GM23338 (cell line): ENCODE measurements at regions not wholly inside any gene's neighbourhood (a gene's known extent, or its start where the extent isn't known, plus 50 kb on each side); places are given as distances from the start of the nearest gene placed in this dataset.
A peak's percentile ranks its signal among the peaks of the same experiment; 100 is the strongest.

Experiments
- ATAC-seq: fragments of 200-7000 bp; cut with Tn5 transposase; 3 replicates; pipeline ENCODE4 v1.9.1; 2020
- DNase-seq: peaks from one replicate; pipeline ENCODE4 v3.0.0-alpha.2; 2015; ENCODE audit warnings: low spot score
- H2AFZ ChIP-seq: fragments of 200-600 bp; sonication (generic); 2 replicates; pipeline ENCODE4 v1.8.0; 2016; ENCODE audit warnings: antibody characterized with exemption, mild to moderate bottlenecking, moderate library complexity
- H3F3A ChIP-seq: fragments of 200-600 bp; sonication (generic); replicated peaks from 2 replicates; pipeline ENCODE4 v1.8.0; 2017; ENCODE audit warnings: antibody characterized with exemption, mixed run types, low read depth
- H3K27ac ChIP-seq: fragments of 200-600 bp; sonication (generic); 2 replicates; pipeline ENCODE4 v1.6.1; 2016; ENCODE audit warnings: low read depth
- H3K27me3 ChIP-seq: fragments of 200-600 bp; sonication (generic); 2 replicates; pipeline ENCODE4 v1.8.0; 2016; ENCODE audit warnings: mild to moderate bottlenecking, mixed run types, moderate library complexity; ENCODE audit not compliant: insufficient read depth
- H3K36me3 ChIP-seq: fragments of 200-600 bp; sonication (generic); 2 replicates; pipeline ENCODE4 v1.8.0; 2016; ENCODE audit warnings: mild to moderate bottlenecking; ENCODE audit not compliant: insufficient read depth
- H3K4me1 ChIP-seq: fragments of 200-600 bp; sonication (generic); 2 replicates; pipeline ENCODE4 v1.8.0; 2016; ENCODE audit warnings: mild to moderate bottlenecking, moderate library complexity; ENCODE audit not compliant: insufficient read depth
- H3K4me2 ChIP-seq: fragments of 200-600 bp; sonication (generic); 2 replicates; pipeline ENCODE4 v1.7.1; 2017; ENCODE audit warnings: mixed run types
- H3K4me3 ChIP-seq: fragments of 200-600 bp; sonication (generic); 2 replicates; pipeline ENCODE4 v1.6.1; 2016; ENCODE audit warnings: mixed run types
- H3K79me2 ChIP-seq: fragments of 200-600 bp; sonication (generic); replicated peaks from 2 replicates; pipeline ENCODE4 v1.8.0; 2017; ENCODE audit warnings: mild to moderate bottlenecking; ENCODE audit not compliant: insufficient read depth
- H3K9me2 ChIP-seq: fragments of 200-600 bp; sonication (generic); 2 replicates; pipeline ENCODE4 v1.8.0; 2017; ENCODE audit not compliant: insufficient read depth
- H4K20me1 ChIP-seq: fragments of 200-600 bp; sonication (generic); replicated peaks from 2 replicates; pipeline ENCODE4 v1.8.0; 2017; ENCODE audit warnings: mild to moderate bottlenecking; ENCODE audit not compliant: insufficient read depth
- H3K27ac Mint-ChIP-seq: 2 replicates; pipeline ENCODE4 v1.8.0; 2020; ENCODE audit warnings: inconsistent platforms, mild to moderate bottlenecking, moderate library complexity, mixed read lengths
- H3K27me3 Mint-ChIP-seq: 3 replicates; pipeline ENCODE4 v1.8.0; 2022; ENCODE audit warnings: low read depth, mild to moderate bottlenecking, moderate library complexity, mixed read lengths, inconsistent platforms; ENCODE audit not compliant: insufficient read depth, poor library complexity
- H3K36me3 Mint-ChIP-seq: 3 replicates; pipeline ENCODE4 v1.8.0; 2021; ENCODE audit warnings: low read depth, mild to moderate bottlenecking, inconsistent platforms, moderate library complexity, mixed read lengths
- H3K4me1 Mint-ChIP-seq: 3 replicates; pipeline ENCODE4 v1.8.0; 2020; ENCODE audit warnings: mild to moderate bottlenecking, inconsistent platforms, mixed read lengths
- H3K4me3 Mint-ChIP-seq: 3 replicates; pipeline ENCODE4 v1.8.0; 2021; ENCODE audit warnings: moderate library complexity, mild to moderate bottlenecking, inconsistent platforms, mixed read lengths
- H3K9me3 Mint-ChIP-seq: 3 replicates; pipeline ENCODE4 v1.8.0; 2020; ENCODE audit warnings: moderate library complexity, mild to moderate bottlenecking, inconsistent platforms, mixed read lengths
- CREB1 ChIP-seq: fragments of 250-450 bp; sonication (Bioruptor Pico); IDR thresholded peaks from 2 replicates; pipeline ENCODE4 v1.5.0; 2020; ENCODE audit warnings: low read depth, mild to moderate bottlenecking, moderate library complexity
- EZH2 ChIP-seq: fragments of 200-600 bp; sonication (generic); IDR thresholded peaks from one replicate; pipeline ENCODE4 v1.8.0; 2017; ENCODE audit warnings: antibody characterized with exemption, mild to moderate bottlenecking, low read depth; ENCODE audit not compliant: unreplicated experiment
- EZH2phosphoT487 ChIP-seq: fragments of 200-600 bp; sonication (generic); IDR thresholded peaks from one replicate; pipeline ENCODE4 v1.8.1; 2018; ENCODE audit warnings: antibody characterized with exemption; ENCODE audit not compliant: unreplicated experiment
- JUNB ChIP-seq: IDR thresholded peaks from one replicate; pipeline ENCODE4 v1.6.1; 2016; ENCODE audit warnings: antibody characterized with exemption; ENCODE audit not compliant: unreplicated experiment
- NANOG ChIP-seq: IDR thresholded peaks from 2 replicates; pipeline ENCODE4 v1.6.1; 2016; ENCODE audit warnings: antibody characterized with exemption, borderline replicate concordance
- POLR2AphosphoS5 ChIP-seq: IDR thresholded peaks from 2 replicates; pipeline ENCODE4 v1.6.1; 2016; ENCODE audit warnings: antibody characterized with exemption, low read depth
- STAT1 ChIP-seq: IDR thresholded peaks from one replicate; pipeline ENCODE4 v1.6.1; 2016; ENCODE audit warnings: antibody characterized with exemption; ENCODE audit not compliant: unreplicated experiment
- ZNF114 ChIP-seq: fragments of 250-450 bp; sonication (Bioruptor Pico); IDR thresholded peaks from 2 replicates; pipeline ENCODE4 v1.5.0; 2020; ENCODE audit warnings: mild to moderate bottlenecking, moderate library complexity
- ZNF331 ChIP-seq: fragments of 250-450 bp; sonication (Bioruptor Pico); IDR thresholded peaks from 2 replicates; pipeline ENCODE4 v1.5.0; 2020; ENCODE audit warnings: low read depth, mild to moderate bottlenecking, moderate library complexity
- TF ChIP-seq, protein P1 (sequence below): IDR thresholded peaks from 2 replicates; pipeline ENCODE4 v1.6.1; 2016; ENCODE audit warnings: antibody characterized with exemption
- TF ChIP-seq, protein P2 (sequence below), 2 experiments: fragments of 200-600 bp in 1 of 2; sonication (generic) in 1 of 2; conservative IDR thresholded peaks; 2 replicates each; pipeline versions ENCODE4 v1.5.1 to v1.6.1; 2016 to 2017; ENCODE audit warnings: antibody characterized with exemption in 2 of 2, low read depth in 2 of 2, mild to moderate bottlenecking in 2 of 2, moderate library complexity in 1 of 2
- TF ChIP-seq, protein P3 (sequence below): IDR thresholded peaks from one replicate; pipeline ENCODE4 v1.6.1; 2018; ENCODE audit warnings: antibody characterized with exemption; ENCODE audit not compliant: unreplicated experiment
- TF ChIP-seq, protein P4 (sequence below): fragments of 250-450 bp; sonication (Bioruptor Pico); IDR thresholded peaks from 2 replicates; pipeline ENCODE4 v1.5.0; 2020; ENCODE audit warnings: mild to moderate bottlenecking, moderate library complexity

DNA sequence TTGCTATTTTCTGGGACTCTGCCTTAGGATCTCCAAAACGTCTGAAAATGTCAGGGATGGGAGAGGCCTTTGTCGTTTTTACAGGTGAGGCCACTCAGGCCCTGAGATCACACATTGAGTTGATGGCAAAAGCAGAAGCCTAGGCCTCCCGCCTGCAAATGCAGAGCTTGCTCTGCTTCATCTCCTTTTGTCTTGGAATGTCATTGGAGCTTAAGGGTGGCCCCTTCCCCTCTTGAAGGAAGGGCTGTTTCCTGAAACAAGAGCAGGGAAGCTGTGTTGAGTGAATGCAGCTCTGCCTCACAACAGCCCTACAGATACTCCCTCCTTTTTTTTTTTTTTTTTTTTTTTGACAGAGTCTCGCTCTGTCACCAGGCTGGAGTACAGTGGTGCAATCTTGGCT lies 123.5 kb downstream of the GLI2 start:
- Histone ChIP-seq H3K9me2 (no peaks in the 10 kb centered on the region), H3K36me3 (no peaks in the 10 kb centered on the region), H3K4me2 (peak overlapping the region; percentile 11; the same call in 1 of the 2 replicates), H3K27me3 (no peaks in the 10 kb centered on the region), H3K4me1 (peaks cover 47% of the 10 kb centered on the region), H3K27ac (peak overlapping the region; percentile 91), H3K79me2 (peaks cover 56% of the 10 kb centered on the region), H3F3A (peaks cover 11% of the 10 kb centered on the region; the same call in 1 of the 2 replicates), H2AFZ (no peak overlapping the region), H3K4me3 (no peak overlapping the region), H4K20me1 (peaks cover 30% of the 10 kb centered on the region)
- TF ChIP-seq STAT1 = no peak
- TF ChIP-seq ZNF331 (CRISPR knock-in tag) = no peak
- TF ChIP-seq CREB1 (CRISPR knock-in tag) = no peak
- TF ChIP-seq, protein P1, sequence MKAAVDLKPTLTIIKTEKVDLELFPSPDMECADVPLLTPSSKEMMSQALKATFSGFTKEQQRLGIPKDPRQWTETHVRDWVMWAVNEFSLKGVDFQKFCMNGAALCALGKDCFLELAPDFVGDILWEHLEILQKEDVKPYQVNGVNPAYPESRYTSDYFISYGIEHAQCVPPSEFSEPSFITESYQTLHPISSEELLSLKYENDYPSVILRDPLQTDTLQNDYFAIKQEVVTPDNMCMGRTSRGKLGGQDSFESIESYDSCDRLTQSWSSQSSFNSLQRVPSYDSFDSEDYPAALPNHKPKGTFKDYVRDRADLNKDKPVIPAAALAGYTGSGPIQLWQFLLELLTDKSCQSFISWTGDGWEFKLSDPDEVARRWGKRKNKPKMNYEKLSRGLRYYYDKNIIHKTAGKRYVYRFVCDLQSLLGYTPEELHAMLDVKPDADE = no peak
- TF ChIP-seq NANOG = no peak
- TF ChIP-seq EZH2 = no peak
- TF ChIP-seq ZNF114 (CRISPR knock-in tag) = no peak
- no peak for TF ChIP-seq JUNB
- TF ChIP-seq, protein P2, sequence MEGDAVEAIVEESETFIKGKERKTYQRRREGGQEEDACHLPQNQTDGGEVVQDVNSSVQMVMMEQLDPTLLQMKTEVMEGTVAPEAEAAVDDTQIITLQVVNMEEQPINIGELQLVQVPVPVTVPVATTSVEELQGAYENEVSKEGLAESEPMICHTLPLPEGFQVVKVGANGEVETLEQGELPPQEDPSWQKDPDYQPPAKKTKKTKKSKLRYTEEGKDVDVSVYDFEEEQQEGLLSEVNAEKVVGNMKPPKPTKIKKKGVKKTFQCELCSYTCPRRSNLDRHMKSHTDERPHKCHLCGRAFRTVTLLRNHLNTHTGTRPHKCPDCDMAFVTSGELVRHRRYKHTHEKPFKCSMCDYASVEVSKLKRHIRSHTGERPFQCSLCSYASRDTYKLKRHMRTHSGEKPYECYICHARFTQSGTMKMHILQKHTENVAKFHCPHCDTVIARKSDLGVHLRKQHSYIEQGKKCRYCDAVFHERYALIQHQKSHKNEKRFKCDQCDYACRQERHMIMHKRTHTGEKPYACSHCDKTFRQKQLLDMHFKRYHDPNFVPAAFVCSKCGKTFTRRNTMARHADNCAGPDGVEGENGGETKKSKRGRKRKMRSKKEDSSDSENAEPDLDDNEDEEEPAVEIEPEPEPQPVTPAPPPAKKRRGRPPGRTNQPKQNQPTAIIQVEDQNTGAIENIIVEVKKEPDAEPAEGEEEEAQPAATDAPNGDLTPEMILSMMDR (conservative IDR thresholded peaks at IDR 0.05; ENCODE audit: low read depth in 2 of 2) = no peak
- TF ChIP-seq, protein P3, sequence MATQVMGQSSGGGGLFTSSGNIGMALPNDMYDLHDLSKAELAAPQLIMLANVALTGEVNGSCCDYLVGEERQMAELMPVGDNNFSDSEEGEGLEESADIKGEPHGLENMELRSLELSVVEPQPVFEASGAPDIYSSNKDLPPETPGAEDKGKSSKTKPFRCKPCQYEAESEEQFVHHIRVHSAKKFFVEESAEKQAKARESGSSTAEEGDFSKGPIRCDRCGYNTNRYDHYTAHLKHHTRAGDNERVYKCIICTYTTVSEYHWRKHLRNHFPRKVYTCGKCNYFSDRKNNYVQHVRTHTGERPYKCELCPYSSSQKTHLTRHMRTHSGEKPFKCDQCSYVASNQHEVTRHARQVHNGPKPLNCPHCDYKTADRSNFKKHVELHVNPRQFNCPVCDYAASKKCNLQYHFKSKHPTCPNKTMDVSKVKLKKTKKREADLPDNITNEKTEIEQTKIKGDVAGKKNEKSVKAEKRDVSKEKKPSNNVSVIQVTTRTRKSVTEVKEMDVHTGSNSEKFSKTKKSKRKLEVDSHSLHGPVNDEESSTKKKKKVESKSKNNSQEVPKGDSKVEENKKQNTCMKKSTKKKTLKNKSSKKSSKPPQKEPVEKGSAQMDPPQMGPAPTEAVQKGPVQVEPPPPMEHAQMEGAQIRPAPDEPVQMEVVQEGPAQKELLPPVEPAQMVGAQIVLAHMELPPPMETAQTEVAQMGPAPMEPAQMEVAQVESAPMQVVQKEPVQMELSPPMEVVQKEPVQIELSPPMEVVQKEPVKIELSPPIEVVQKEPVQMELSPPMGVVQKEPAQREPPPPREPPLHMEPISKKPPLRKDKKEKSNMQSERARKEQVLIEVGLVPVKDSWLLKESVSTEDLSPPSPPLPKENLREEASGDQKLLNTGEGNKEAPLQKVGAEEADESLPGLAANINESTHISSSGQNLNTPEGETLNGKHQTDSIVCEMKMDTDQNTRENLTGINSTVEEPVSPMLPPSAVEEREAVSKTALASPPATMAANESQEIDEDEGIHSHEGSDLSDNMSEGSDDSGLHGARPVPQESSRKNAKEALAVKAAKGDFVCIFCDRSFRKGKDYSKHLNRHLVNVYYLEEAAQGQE = no peak
- no peak for TF ChIP-seq EZH2phosphoT487
- TF ChIP-seq, protein P4, sequence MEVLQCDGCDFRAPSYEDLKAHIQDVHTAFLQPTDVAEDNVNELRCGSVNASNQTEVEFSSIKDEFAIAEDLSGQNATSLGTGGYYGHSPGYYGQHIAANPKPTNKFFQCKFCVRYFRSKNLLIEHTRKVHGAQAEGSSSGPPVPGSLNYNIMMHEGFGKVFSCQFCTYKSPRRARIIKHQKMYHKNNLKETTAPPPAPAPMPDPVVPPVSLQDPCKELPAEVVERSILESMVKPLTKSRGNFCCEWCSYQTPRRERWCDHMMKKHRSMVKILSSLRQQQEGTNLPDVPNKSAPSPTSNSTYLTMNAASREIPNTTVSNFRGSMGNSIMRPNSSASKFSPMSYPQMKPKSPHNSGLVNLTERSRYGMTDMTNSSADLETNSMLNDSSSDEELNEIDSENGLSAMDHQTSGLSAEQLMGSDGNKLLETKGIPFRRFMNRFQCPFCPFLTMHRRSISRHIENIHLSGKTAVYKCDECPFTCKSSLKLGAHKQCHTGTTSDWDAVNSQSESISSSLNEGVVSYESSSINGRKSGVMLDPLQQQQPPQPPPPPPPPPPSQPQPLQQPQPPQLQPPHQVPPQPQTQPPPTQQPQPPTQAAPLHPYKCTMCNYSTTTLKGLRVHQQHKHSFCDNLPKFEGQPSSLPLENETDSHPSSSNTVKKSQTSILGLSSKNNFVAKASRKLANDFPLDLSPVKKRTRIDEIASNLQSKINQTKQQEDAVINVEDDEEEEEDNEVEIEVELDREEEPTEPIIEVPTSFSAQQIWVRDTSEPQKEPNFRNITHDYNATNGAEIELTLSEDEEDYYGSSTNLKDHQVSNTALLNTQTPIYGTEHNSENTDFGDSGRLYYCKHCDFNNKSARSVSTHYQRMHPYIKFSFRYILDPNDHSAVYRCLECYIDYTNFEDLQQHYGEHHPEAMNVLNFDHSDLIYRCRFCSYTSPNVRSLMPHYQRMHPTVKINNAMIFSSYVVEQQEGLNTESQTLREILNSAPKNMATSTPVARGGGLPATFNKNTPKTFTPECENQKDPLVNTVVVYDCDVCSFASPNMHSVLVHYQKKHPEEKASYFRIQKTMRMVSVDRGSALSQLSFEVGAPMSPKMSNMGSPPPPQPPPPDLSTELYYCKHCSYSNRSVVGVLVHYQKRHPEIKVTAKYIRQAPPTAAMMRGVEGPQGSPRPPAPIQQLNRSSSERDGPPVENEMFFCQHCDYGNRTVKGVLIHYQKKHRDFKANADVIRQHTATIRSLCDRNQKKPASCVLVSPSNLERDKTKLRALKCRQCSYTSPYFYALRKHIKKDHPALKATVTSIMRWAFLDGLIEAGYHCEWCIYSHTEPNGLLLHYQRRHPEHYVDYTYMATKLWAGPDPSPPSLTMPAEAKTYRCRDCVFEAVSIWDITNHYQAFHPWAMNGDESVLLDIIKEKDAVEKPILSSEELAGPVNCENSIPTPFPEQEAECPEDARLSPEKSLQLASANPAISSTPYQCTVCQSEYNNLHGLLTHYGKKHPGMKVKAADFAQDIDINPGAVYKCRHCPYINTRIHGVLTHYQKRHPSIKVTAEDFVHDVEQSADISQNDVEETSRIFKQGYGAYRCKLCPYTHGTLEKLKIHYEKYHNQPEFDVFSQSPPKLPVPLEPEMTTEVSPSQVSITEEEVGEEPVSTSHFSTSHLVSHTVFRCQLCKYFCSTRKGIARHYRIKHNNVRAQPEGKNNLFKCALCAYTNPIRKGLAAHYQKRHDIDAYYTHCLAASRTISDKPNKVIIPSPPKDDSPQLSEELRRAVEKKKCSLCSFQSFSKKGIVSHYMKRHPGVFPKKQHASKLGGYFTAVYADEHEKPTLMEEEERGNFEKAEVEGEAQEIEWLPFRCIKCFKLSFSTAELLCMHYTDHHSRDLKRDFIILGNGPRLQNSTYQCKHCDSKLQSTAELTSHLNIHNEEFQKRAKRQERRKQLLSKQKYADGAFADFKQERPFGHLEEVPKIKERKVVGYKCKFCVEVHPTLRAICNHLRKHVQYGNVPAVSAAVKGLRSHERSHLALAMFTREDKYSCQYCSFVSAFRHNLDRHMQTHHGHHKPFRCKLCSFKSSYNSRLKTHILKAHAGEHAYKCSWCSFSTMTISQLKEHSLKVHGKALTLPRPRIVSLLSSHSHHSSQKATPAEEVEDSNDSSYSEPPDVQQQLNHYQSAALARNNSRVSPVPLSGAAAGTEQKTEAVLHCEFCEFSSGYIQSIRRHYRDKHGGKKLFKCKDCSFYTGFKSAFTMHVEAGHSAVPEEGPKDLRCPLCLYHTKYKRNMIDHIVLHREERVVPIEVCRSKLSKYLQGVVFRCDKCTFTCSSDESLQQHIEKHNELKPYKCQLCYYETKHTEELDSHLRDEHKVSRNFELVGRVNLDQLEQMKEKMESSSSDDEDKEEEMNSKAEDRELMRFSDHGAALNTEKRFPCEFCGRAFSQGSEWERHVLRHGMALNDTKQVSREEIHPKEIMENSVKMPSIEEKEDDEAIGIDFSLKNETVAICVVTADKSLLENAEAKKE (CRISPR knock-in tag) = no peak
- no peak for TF ChIP-seq POLR2AphosphoS5
- Mint-ChIP-seq H3K36me3 (peaks cover 5% of the 10 kb centered on the region; the same call in 2 of the 3 replicates), H3K27me3 (peaks cover 33% of the 10 kb centered on the region), H3K27ac (peak overlapping the region; percentile 89), H3K9me3 (no peaks in the 10 kb centered on the region), H3K4me1 (peaks cover 68% of the 10 kb centered on the region), H3K4me3 (no peak overlapping the region)
- peak; percentile 74 for DNase-seq
- peak; percentile 65 for ATAC-seq
